Spleen (tissue), 7 donors: ENCODE measurements at regions not wholly inside any gene's neighbourhood (a gene's known extent, or its start where the extent isn't known, plus 50 kb on each side); places are given as distances from the start of the nearest gene placed in this dataset.

ENCODE experiments used
- POLR2A ChIP-seq, 3 donors: fragments of 450-650 bp; IDR thresholded peaks; one replicate each; pipeline ENCODE4 v1.5.1; 2017; ENCODE audit warnings: antibody characterized with exemption in 3 of 3, mild to moderate bottlenecking in 1 of 3
- POLR2AphosphoS5 ChIP-seq, 3 donors: sonication (generic); formaldehyde crosslinking; IDR thresholded peaks; one replicate each; pipeline ENCODE4 v1.5.1; 2017; ENCODE audit warnings: antibody characterized with exemption in 3 of 3
- TF ChIP-seq, protein P1 (sequence below), 11 experiments: fragments of 200-600 bp in 7 of 11; fragments of 450-650 bp in 4 of 11; sonication (generic) in 4 of 11; IDR thresholded peaks in 8 of 11; conservative IDR thresholded peaks in 3 of 11; 1 replicate in 7 of 11; 2 replicates in 4 of 11; pipeline versions ENCODE4 v1.4.0 to v1.8.0; 2016 to 2021; ENCODE audit warnings: antibody characterized with exemption in 11 of 11, inconsistent platforms in 4 of 11, mild to moderate bottlenecking in 1 of 11
- donor health status: DM: no; HTN: no; CAD: no; lungs with moderate emphysema.
- donor health status: DM: no; HTN: no; CAD: no.
- donor health status: DM: no; HTN: no; CAD: no.

GRCh38 chr1:95534985-95535384, 301.0 kb downstream of the RWDD3 start:
- TF ChIP-seq, protein P1, sequence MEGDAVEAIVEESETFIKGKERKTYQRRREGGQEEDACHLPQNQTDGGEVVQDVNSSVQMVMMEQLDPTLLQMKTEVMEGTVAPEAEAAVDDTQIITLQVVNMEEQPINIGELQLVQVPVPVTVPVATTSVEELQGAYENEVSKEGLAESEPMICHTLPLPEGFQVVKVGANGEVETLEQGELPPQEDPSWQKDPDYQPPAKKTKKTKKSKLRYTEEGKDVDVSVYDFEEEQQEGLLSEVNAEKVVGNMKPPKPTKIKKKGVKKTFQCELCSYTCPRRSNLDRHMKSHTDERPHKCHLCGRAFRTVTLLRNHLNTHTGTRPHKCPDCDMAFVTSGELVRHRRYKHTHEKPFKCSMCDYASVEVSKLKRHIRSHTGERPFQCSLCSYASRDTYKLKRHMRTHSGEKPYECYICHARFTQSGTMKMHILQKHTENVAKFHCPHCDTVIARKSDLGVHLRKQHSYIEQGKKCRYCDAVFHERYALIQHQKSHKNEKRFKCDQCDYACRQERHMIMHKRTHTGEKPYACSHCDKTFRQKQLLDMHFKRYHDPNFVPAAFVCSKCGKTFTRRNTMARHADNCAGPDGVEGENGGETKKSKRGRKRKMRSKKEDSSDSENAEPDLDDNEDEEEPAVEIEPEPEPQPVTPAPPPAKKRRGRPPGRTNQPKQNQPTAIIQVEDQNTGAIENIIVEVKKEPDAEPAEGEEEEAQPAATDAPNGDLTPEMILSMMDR (IDR thresholded peaks at IDR 0.05 in 8 of 11, conservative IDR thresholded peaks at IDR 0.05 in 3 of 11), result no peak
- TF ChIP-seq POLR2A (IDR thresholded peaks at IDR 0.05) (no peak), POLR2AphosphoS5 (IDR thresholded peaks at IDR 0.05) (no peak)
